ENCODE measurements at regions not wholly inside any gene's neighbourhood (a gene's known extent, or its start where the extent isn't known, plus 50 kb on each side); places are given as distances from the start of the nearest gene placed in this dataset.
A peak's percentile ranks its signal among the peaks of the same experiment; 100 is the strongest.

DNA sequence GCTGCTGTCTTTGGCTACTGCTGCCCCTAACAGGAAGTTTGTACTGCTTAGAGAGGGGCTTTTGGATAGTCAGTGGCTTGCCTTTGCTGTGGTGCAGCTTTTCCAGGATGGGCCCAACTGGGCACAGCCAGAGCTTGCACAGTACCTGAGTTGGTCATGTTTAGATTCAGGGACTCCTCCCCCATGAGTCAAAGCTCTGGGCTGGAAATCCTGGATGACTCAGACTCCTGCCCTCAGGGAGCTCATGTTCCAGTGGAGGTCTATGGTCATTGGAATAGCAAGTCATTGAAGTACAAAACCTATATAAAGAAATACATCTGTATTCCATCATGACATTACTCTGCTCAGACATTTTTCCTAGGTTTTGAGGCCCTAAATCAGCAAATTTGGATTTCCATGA is 66.7 kb upstream of the PJA1 start:
- TF ChIP-seq, protein P1, sequence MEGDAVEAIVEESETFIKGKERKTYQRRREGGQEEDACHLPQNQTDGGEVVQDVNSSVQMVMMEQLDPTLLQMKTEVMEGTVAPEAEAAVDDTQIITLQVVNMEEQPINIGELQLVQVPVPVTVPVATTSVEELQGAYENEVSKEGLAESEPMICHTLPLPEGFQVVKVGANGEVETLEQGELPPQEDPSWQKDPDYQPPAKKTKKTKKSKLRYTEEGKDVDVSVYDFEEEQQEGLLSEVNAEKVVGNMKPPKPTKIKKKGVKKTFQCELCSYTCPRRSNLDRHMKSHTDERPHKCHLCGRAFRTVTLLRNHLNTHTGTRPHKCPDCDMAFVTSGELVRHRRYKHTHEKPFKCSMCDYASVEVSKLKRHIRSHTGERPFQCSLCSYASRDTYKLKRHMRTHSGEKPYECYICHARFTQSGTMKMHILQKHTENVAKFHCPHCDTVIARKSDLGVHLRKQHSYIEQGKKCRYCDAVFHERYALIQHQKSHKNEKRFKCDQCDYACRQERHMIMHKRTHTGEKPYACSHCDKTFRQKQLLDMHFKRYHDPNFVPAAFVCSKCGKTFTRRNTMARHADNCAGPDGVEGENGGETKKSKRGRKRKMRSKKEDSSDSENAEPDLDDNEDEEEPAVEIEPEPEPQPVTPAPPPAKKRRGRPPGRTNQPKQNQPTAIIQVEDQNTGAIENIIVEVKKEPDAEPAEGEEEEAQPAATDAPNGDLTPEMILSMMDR (IDR thresholded peaks at IDR 0.05), result no peak

DNA sequence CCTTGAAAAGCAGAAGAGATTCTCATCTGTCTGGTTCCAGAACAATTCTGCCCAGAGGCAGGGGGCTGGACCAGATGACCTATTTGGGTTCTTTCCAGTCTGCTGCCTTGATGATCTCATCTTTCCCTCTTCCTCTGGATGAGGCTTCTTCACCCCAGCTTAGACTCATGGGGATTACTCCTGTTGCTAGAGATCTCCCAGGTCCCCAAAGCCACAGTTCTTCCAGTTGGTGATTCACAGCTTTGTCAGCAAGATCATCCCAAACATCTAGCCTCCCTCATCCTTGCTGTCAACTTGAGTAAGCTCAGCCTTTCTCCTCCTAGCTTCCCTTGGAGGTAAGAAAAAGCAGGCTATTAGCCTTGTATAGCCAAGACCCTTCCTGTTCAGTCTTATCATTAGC is 64.2 kb upstream of the PJA1 start:
- TF ChIP-seq, protein P1 (IDR thresholded peaks at IDR 0.05), result no peak

DNA sequence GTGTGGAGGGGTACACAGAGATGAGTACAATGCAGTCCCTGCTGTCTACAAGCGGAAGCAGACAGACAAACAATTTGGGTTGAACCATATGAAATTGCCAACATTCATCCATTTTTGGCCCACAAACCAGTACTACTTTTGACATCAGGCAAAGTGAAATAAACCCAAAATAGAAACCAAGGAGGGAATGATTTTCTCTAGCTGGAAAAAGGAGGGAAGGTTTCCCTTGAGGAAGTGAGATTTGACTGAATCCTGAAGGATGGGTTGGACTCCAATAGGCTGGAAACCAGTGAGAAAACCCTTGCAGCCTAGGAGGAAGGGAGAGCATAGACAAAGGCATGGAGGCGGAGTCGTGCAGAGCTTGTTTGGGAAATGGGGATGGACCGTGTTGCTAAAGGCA is 63.5 kb upstream of the PJA1 start:
- TF ChIP-seq, protein P1 (IDR thresholded peaks at IDR 0.05), result no peak

DNA sequence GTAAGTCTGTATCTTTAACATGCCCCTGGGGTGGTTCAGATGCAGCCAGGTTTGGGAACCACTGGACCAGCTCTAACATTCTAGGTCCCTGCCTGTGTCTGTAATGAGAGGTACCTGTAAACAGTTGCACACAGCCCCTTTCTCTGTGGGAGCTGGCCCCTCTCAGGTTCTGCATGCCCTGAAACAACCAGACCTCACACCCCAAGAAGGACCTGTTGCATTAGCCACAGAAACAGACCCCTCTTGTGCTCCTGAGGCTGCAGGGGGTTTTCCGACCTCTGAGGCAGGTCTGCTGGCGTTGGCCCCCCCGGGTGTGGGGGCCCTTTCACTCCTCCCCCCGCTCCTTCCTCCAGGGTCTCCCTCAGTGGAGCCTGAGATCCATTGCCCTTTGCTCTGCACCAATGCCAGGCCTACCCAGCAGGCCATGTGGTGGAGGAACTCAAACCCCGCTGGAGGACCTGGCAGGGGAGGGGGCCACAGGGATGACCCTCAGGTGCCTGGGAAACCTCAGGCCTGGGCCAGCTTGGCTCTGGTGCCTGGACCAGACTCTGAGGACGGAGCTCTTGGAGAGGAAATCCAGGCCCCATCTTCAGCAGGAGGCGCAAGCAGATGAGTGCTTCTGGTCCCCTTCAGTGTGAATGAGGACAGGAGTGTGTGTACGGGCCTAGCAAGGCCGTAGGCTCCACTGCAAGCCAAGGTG is 61.4 kb upstream of the PJA1 start:
- TF ChIP-seq, protein P1 (IDR thresholded peaks at IDR 0.05), result no peak

DNA sequence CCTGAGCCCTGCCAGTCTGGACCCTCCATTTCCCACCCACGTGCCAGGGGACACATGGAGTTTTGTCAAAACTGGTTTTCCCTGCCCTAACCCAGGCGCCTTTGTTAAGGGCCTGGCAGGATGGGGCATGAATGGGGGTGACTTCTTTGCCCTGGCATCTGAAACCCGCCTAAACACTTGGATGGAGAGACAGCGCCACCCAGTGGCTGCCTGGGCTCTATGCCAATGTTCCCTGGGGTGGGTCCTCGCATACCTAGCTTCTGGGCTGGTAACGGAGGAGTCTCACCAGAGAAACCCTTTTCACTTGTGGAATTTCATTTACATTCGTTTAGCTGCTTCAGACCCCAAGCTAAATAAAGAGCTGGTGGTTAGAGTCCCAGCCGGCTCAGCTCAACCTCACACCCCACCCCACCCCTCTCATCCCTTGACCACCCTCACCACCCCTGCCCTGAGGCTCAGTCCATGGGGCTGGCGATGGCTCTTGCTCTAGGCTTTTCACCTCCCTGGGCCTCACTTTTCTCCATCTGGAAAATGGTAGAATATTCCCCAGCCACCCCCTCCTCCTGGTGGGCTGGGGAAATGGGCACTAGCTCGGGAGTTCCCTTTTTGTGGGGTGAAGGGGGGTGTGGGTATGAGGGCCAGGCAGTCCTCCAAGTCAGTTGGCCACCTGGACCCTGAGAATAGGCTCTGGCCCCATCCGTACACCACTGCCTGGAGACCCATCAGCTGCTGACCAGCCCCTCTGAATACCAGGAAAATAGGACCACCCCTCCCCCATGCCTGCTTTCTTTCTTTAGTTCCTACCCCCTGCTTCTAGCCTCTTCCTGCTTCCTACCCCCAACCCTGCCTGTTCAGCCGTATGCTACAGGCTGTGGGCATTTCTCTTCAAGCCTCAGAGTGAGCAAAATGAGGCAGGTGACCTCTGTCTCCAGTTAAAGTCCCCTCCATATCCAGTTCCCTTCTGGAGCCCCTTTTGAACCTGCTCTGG is 57.1 kb upstream of the PJA1 start:
- TF ChIP-seq, protein P1 (IDR thresholded peaks at IDR 0.05), result peak; percentile 59

DNA sequence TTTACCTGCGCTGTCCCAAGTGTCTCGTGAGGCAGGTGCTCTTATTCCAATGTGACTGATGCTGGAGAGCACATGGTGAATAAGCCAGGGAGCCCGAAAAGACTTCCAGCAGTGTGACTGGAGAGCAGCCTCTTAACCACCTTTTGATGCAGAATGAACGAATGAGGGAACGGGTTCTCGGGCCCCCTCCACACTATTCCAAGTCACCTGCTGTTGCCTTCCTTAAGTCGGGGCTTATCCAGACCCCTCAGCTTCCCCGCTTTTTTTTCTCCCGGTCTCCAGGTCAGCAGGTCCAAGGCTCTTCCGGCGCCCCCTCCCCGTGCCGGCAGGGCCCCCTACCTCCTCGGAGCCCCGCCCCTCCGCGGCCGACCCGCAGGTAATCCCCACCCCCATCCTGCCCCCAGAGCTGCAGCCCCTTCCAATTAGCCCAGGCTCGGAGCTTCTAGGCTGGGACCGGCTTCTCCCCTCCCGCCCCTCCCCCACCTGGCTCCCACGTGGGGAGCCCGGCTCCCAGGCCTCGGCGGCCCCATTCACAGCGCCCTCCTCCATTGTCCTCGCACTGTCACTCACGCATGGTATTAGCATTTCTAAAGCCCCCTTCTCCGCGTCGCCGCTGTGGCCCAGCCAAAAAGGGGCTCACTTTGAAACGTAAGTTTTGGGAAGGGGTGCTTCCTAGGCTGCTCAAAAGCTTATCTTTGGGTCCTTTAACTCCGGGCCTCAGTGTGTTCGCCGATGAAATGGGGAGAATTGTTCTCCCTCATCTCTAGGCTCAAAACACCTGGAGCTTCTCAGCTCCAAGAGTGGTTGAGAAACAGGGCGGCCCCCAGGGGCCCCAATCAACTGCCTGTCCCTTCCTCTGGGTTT is 56.2 kb upstream of the PJA1 start:
- TF ChIP-seq, protein P1 (IDR thresholded peaks at IDR 0.05), result no peak

DNA sequence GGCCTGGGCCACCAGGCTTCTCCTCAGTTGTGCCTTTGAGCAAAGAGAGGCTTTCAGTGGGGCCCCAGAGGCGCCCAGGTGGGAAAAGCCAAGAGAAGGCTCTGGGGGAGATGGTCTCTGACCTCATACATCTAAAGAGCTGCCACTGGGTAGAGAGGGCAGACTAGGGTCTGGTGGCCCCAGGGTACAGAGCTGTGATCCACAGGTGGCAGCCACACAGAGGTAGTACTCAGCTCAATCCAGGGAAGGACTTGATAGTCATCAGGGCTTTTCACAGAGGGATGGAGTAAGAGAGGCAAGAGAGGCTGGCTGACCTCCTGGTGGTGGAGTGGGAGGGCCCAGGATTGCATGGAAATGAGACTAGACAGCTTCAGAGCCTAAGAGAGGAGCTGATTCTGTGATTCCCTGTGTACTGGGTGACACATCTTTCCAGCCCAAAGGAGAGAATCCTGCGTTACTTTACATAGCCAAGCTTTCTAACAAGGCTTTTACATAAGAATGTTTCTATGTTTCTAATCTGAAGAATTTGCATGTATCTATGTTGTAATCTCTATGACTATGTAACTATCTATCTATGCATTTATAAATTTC is 53.2 kb upstream of the PJA1 start:
- TF ChIP-seq, protein P1 (IDR thresholded peaks at IDR 0.05), result no peak
